Lower lobe of right lung (tissue), 2 donors: ENCODE measurements at regions not wholly inside any gene's neighbourhood (a gene's known extent, or its start where the extent isn't known, plus 50 kb on each side); places are given as distances from the start of the nearest gene placed in this dataset.

Experiments
- ATAC-seq, 2 donors: fragments of 200-7000 bp; cut with Tn5 transposase; one replicate each; pipeline ENCODE4 v1.9.1; 2020 to 2022; ENCODE audit warnings: mild to moderate bottlenecking in 2 of 2, moderate library complexity in 2 of 2
- DNase-seq: peaks from one replicate; pipeline ENCODE4 v3.0.0-alpha.2; 2020
- H3K27ac ChIP-seq: fragments of 200-600 bp; one replicate; pipeline ENCODE4 v1.8.0; 2022
- H3K27me3 ChIP-seq: fragments of 200-600 bp; one replicate; pipeline ENCODE4 v1.8.0; 2022; ENCODE audit warnings: low read depth
- H3K36me3 ChIP-seq: fragments of 200-600 bp; one replicate; pipeline ENCODE4 v1.8.0; 2022; ENCODE audit warnings: mild to moderate bottlenecking
- H3K4me1 ChIP-seq: fragments of 200-600 bp; one replicate; pipeline ENCODE4 v1.8.0; 2022
- H3K4me3 ChIP-seq: fragments of 200-600 bp; one replicate; pipeline ENCODE4 v1.8.0; 2022; ENCODE audit warnings: mild to moderate bottlenecking
- H3K9me3 ChIP-seq: fragments of 200-600 bp; one replicate; pipeline ENCODE4 v1.8.0; 2022
- CTCF ChIP-seq: fragments of 200-600 bp; IDR thresholded peaks from one replicate; pipeline ENCODE4 v1.8.0; 2022; ENCODE audit warnings: antibody characterized with exemption, mild to moderate bottlenecking
- intact Hi-C: fragments of 100-400 bp; cut with DNase I; formaldehyde crosslinking; loops from one replicate; pipeline ENCODE4 v1.11.0; 2022
- donor health status: DM: no; HTN: yes; CAD: no; lungs with severe emphysema.

- ATAC-seq: no peak
- H3K9me3 ChIP-seq: no peaks in the 10 kb centered on the region
- H3K27me3 ChIP-seq: peaks cover 14% of the 10 kb centered on the region
Measured at GRCh38 chr17:36861531-36861930, 75.7 kb upstream of the LHX1 start.

DNA sequence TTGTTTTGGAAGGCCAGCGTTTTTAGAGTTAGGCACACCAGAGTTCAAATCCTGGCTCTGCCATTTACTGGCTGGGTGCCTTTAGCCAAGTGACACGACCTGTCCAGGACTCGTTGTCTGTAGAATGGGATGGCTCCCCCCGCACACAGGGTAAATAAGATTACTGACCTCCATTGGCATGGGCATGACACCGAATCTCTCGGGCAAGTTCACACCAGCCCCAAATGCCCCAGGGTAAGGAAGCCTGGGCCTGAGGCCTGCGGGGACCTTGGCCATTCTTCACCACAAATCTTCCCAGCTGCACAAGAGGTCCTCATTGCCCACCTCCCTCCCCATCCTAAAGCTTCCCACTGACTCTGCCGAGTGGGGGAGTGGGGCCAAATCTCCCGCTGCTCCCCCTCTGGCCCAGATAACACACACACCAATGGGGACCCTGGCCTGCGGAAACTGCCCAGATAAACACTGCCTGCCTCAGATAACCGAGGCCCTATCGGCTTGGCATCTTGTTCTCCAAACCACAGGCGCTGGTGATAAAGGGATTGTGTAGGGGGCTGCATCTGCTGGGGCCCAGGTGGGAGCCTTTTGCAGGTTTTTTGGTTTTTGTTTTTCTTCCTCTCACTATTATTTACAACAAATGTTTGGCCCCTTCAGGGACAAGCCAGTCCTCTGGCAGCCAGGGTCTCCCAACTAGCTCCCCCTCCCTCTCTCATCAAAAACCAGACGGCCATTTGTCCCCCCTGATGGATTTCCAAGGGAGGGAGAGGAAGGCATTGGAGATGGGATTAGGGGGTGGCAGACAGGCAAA is 75.0 kb upstream of the LHX1 start:
- no peak overlapping the region for H3K27ac ChIP-seq
- TF ChIP-seq CTCF: no peak
- no peaks in the 10 kb centered on the region for H3K36me3 ChIP-seq
- no peaks in the 10 kb centered on the region for H3K4me1 ChIP-seq
- DNase-seq (no peak), ATAC-seq (no peak)
- H3K27me3 ChIP-seq: peaks cover 14% of the 10 kb centered on the region
- intact Hi-C loops: no loop called here
- no peaks in the 10 kb centered on the region for H3K9me3 ChIP-seq
- H3K4me3 ChIP-seq: no peak overlapping the region

More at GRCh38 chr17:36861531-36861930, 75.7 kb upstream of the LHX1 start:
- Histone ChIP-seq H3K4me1 (no peaks in the 10 kb centered on the region), H3K4me3 (no peak overlapping the region), H3K27ac (no peak overlapping the region), H3K36me3 (no peaks in the 10 kb centered on the region)
- intact Hi-C loops: no loop called here
- no peak for DNase-seq
- no peak for TF ChIP-seq CTCF

- Histone ChIP-seq H3K9me3 (no peaks in the 10 kb centered on the region), H3K4me3 (no peak overlapping the region), H3K36me3 (no peaks in the 10 kb centered on the region), H3K4me1 (no peaks in the 10 kb centered on the region), H3K27me3 (peaks cover 9% of the 10 kb centered on the region), H3K27ac (no peak overlapping the region)
- TF ChIP-seq CTCF: no peak
- DNase-seq: no peak
- no peak for ATAC-seq
- intact Hi-C loops: no loop called here
Measured at GRCh38 chr17:36863131-36863530, 74.1 kb upstream of the LHX1 start.

DNA sequence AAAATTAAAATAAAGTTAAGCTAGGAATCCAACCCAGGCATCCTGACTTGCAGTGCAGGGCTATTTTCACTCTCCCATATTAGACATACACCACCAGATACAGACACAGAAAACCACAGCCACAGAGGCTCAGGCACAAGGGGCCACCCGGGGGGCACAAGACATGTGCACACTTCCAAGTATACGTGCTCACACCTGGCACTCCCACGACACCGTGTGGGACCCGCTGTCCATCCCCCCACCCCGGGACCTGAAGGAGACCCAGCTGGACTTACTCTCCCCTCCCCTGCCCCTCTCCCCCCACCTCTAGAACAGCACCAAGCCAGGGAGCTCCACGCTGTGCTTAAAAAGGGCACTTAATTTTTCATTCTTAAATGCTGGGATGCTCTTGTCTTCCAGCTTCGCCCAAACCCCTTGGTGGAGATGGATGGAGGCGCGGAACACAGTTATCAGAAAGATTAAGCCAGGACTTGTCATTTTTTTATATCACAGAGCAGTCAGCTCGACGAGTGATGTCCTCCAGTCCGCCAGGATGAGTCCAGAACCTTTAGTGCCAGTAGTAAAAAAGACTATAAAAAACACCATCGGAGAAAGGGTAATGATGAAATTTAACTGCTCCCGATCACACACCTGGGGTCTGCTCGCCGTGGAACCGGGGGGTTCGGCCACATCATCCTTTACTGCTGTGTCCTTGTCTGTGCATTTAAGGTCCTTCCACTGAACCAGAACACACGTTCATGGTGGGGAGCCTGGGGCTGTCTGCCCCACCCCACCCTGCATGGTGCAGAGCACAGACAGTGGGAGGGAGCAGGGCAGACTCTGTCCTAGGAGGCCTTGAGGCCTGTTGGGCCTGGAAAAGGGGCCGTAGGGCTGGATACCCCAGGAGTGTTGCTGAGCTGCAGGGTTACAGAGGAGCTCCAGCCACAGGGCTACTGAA is 73.3 kb upstream of the LHX1 start:
- intact Hi-C loops: no loop called here
- H3K36me3 ChIP-seq: no peaks in the 10 kb centered on the region
- H3K27me3 ChIP-seq: peaks cover 5% of the 10 kb centered on the region
- no peak for ATAC-seq
- no peak for TF ChIP-seq CTCF
- DNase-seq: no peak
- H3K9me3 ChIP-seq: no peaks in the 10 kb centered on the region
- H3K27ac ChIP-seq: no peak overlapping the region
- no peak overlapping the region for H3K4me3 ChIP-seq
- H3K4me1 ChIP-seq: no peaks in the 10 kb centered on the region

DNA sequence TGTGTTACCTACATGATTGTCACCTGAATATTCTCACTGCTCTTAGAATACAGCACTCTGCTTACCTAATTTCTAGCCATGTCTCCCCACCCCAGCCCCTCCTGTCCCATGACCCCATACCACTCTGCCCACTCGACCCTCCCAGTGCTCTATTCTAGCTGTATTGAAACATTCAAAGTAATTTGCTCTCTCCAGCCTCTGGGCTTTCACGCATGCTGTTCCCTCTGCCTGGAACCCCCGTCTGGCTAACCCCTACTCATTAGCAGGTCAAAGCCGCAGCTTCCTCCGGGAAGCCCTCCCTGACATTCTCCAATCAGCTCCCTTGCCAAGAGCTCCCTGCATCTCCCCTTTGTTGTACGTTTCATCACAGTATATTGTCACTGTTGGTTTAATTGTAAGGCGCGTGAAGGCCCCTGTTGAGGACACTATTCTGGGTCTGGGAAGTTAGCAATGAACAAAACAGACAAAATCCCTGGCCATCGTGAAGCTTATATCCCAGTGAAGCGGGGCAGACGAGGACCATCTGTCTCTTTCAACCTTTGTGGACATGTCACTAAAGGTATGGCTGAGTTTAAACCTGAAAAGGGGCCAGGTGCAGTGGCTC is 72.3 kb upstream of the LHX1 start:
- DNase-seq: no peak
- Histone ChIP-seq H3K4me1 (no peaks in the 10 kb centered on the region), H3K36me3 (no peaks in the 10 kb centered on the region), H3K27ac (no peak overlapping the region), H3K4me3 (no peak overlapping the region), H3K9me3 (no peaks in the 10 kb centered on the region), H3K27me3 (peaks cover 7% of the 10 kb centered on the region)
- no peak for ATAC-seq
- intact Hi-C loops: no loop called here
- no peak for TF ChIP-seq CTCF
